Mesothelial cell of epicardium (in vitro differentiated cells): ENCODE measurements at regions not wholly inside any gene's neighbourhood (a gene's known extent, or its start where the extent isn't known, plus 50 kb on each side); places are given as distances from the start of the nearest gene placed in this dataset.

Experiments
- DNase-seq, 2 experiments: peaks; one replicate each; pipeline ENCODE4 v3.0.0; 2021; ENCODE audit warnings: low spot score in 2 of 2; ENCODE audit not compliant: unreplicated experiment in 2 of 2
- H3K27ac Mint-ChIP-seq: 2 replicates; pipeline ENCODE4 v1.8.0; 2021; ENCODE audit warnings: mixed read lengths
- H3K27me3 Mint-ChIP-seq: 2 replicates; pipeline ENCODE4 v1.8.0; 2021; ENCODE audit warnings: low read depth, mixed read lengths
- H3K36me3 Mint-ChIP-seq: 2 replicates; pipeline ENCODE4 v1.8.0; 2021; ENCODE audit warnings: mixed read lengths
- H3K4me1 Mint-ChIP-seq: 2 replicates; pipeline ENCODE4 v1.8.0; 2021; ENCODE audit warnings: mixed read lengths
- H3K4me3 Mint-ChIP-seq: 2 replicates; pipeline ENCODE4 v1.8.0; 2021; ENCODE audit warnings: mild to moderate bottlenecking, moderate library complexity, mixed read lengths
- H3K9me3 Mint-ChIP-seq: 2 replicates; pipeline ENCODE4 v1.8.0; 2021; ENCODE audit warnings: mixed read lengths
- TF ChIP-seq, protein P1 (sequence below): fragments of 200-600 bp; sonication (generic); IDR thresholded peaks from one replicate; pipeline ENCODE4 v1.5.0; 2021; ENCODE audit warnings: antibody characterized with exemption; ENCODE audit not compliant: unreplicated experiment

DNA sequence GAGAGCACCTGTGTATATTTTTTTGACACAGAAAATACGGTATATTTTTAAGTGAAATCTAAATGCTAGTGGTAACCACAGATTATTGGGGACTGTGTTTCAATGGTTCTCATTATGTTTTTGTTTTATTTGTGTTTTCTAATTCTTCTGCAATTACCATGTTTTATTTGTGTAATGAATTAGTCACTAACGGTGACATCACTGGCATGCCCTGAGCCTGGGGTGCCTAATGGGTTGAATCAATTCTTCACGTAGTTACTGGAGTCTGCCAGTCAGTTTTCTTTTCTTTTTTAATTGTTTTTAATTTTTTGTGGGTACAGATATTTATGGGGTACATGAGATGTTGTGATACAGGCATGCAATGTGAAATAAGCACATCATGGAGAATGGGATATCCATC, 168.8 kb downstream of the RELL1 start:
- Mint-ChIP-seq H3K36me3 (peaks cover 41% of the 10 kb centered on the region), H3K4me1 (no peaks in the 10 kb centered on the region), H3K27ac (no peak overlapping the region), H3K4me3 (no peak overlapping the region), H3K9me3 (peaks cover 56% of the 10 kb centered on the region), H3K27me3 (no peaks in the 10 kb centered on the region)
- TF ChIP-seq, protein P1, sequence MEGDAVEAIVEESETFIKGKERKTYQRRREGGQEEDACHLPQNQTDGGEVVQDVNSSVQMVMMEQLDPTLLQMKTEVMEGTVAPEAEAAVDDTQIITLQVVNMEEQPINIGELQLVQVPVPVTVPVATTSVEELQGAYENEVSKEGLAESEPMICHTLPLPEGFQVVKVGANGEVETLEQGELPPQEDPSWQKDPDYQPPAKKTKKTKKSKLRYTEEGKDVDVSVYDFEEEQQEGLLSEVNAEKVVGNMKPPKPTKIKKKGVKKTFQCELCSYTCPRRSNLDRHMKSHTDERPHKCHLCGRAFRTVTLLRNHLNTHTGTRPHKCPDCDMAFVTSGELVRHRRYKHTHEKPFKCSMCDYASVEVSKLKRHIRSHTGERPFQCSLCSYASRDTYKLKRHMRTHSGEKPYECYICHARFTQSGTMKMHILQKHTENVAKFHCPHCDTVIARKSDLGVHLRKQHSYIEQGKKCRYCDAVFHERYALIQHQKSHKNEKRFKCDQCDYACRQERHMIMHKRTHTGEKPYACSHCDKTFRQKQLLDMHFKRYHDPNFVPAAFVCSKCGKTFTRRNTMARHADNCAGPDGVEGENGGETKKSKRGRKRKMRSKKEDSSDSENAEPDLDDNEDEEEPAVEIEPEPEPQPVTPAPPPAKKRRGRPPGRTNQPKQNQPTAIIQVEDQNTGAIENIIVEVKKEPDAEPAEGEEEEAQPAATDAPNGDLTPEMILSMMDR, result no peak
- DNase-seq, result no peak

DNA sequence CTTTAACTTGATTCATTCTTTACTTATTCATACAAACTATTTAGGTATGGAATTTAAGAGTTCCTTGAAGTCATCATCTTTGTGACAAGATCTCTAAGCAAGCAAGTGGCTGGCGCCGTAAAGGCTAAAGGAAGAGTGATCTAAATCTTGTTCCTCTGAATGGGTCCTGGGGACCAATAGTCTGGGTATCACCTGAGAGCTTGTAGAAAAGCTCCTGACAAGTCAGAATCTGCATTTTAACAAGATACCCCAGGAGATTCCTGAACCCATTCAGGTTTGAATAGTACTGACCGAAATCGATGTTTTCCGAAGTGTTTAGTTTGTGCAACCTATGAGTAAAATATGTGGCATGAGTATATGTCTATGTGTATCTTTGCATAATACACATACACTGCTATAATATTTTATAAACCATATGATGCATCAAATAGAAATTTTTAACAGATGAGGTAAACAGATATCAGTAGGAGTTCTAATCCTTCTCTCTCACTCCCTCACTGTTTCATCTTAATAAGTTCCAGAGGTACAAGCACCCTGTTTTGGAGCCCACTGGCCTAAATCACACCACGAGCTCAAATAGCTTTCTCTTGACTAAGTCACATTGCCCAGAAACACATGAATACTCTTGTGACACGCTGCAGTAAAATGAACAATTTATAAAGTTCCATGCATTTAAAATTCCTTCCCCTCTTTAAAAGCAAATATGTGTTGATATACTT, 170.0 kb downstream of the RELL1 start:
- no peaks in the 10 kb centered on the region for H3K27me3 Mint-ChIP-seq
- H3K4me1 Mint-ChIP-seq, result no peaks in the 10 kb centered on the region
- H3K9me3 Mint-ChIP-seq, result peaks cover 47% of the 10 kb centered on the region
- no peak overlapping the region for H3K4me3 Mint-ChIP-seq
- no peak for DNase-seq
- H3K27ac Mint-ChIP-seq, result no peak overlapping the region
- TF ChIP-seq, protein P1, result no peak
- H3K36me3 Mint-ChIP-seq, result peaks cover 42% of the 10 kb centered on the region

DNA sequence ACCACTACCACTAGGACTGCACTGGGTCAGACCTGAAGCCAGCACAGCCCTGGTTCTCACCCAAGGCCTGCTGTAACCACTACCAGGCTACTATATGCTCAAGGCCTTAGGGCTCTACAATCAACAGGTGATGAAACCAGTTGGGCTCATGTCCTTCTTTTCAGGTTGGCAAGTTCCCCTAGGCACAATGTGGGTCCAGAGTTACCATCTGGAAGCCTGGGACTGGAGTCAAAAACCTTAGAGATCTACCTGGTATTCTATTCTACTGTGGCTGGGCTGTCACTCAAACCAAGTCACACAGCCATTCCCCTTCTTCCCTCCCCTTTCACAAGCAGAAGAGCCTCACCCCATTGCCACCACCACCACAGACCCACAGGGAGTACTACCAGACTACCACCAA, 175.6 kb downstream of the RELL1 start:
- peaks cover 6% of the 10 kb centered on the region for H3K4me1 Mint-ChIP-seq
- TF ChIP-seq, protein P1, result no peak
- no peak overlapping the region for H3K4me3 Mint-ChIP-seq
- H3K36me3 Mint-ChIP-seq, result peaks cover 27% of the 10 kb centered on the region
- peaks cover 40% of the 10 kb centered on the region for H3K9me3 Mint-ChIP-seq
- H3K27me3 Mint-ChIP-seq, result no peaks in the 10 kb centered on the region
- no peak for DNase-seq
- H3K27ac Mint-ChIP-seq, result no peak overlapping the region

DNA sequence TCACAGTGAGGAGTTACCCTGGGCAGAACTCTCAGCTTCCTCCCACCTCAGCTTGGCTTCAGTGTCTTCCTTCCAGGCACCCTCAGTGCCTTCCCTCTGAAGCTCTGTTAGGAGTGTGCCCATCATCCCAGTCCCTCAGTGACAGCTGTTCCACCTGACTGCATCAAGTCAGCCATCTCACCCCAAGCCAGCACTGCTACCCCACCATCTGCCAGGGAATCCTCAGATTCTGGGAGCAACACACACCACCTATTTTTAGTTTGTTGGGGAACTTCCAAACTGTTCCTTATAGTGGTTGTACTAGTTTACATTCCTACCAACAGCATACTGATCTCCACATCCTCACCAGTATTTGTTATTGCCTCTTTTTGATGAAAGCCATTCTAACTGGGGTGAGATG, 182.9 kb downstream of the RELL1 start:
- DNase-seq, result no peak
- Mint-ChIP-seq H3K27me3 (no peaks in the 10 kb centered on the region), H3K9me3 (peaks cover 26% of the 10 kb centered on the region), H3K4me3 (no peak overlapping the region), H3K27ac (no peak overlapping the region), H3K36me3 (peaks cover 12% of the 10 kb centered on the region), H3K4me1 (peaks cover 6% of the 10 kb centered on the region)
- TF ChIP-seq, protein P1, result no peak

DNA sequence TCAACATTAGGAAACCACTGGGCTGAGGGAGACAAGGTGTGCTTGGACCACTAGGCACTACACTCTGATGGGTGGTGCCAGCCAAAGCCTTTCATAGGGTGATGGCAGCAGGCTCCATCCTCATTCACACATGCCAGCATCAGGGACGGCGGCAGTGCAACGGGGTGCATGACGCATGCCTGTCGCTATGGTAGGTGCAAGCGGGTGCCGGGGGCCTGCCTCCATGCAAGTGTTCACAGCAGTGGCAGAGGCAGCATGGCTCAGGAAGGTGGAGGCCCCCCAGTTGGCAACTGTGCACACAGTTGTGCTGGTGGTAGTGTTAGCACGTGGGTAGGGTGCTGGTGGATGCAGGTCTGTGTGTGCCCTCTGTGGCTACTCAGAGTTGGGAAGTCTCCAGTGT, 184.1 kb downstream of the RELL1 start:
- no peaks in the 10 kb centered on the region for H3K4me1 Mint-ChIP-seq
- peaks cover 12% of the 10 kb centered on the region for H3K36me3 Mint-ChIP-seq

More for the DNA sequence above, 184.1 kb downstream of the RELL1 start:
- peaks cover 35% of the 10 kb centered on the region for H3K9me3 Mint-ChIP-seq
- H3K27me3 Mint-ChIP-seq, result no peaks in the 10 kb centered on the region
- no peak for DNase-seq
- H3K4me3 Mint-ChIP-seq, result no peak overlapping the region
- TF ChIP-seq, protein P1, result no peak
- H3K27ac Mint-ChIP-seq, result no peak overlapping the region
